Adrenal gland (tissue), 5 donors: ENCODE measurements at regions not wholly inside any gene's neighbourhood (a gene's known extent, or its start where the extent isn't known, plus 50 kb on each side); places are given as distances from the start of the nearest gene placed in this dataset.

Experiments
- POLR2A ChIP-seq, 2 donors: fragments of 450-650 bp; IDR thresholded peaks; one replicate each; pipeline ENCODE4 v1.6.1; 2017; ENCODE audit warnings: antibody characterized with exemption in 2 of 2, mild to moderate bottlenecking in 2 of 2, moderate library complexity in 1 of 2
- TF ChIP-seq, protein P1 (sequence below), 6 experiments: fragments of 450-650 bp in 4 of 6; fragments of 200-600 bp in 2 of 6; sonication (generic) in 1 of 6; IDR thresholded peaks; 1 replicate in 5 of 6; 2 replicates in 1 of 6; pipeline versions ENCODE4 v1.5.1 to v1.8.0; 2016 to 2021; ENCODE audit warnings: antibody characterized with exemption in 6 of 6, mild to moderate bottlenecking in 2 of 6, moderate library complexity in 1 of 6
- donor health status: DM: no; HTN: no; CAD: no.

DNA sequence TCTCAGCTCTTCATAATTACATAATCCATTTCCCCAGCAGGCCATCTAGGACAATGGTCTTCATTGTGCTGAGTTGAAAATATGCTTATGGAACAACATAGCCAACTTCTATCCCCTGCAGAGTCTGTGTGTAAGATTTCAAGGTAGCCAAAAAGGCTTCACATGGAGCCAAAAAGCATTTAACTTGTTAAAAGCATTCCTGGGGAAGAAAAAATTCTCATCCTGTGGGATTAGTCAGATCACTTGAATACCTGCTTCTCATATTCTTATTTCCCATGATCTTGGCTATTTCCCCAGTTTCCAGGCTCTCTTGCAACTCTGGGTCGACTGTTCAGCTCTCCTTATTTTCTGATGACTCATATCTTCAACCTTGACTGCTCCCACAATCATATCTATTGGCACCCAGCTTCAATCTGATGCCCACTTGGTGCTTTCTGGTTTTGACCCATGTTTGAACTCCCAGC is 178.9 kb downstream of the KLHL28 start:
- TF ChIP-seq, protein P1, sequence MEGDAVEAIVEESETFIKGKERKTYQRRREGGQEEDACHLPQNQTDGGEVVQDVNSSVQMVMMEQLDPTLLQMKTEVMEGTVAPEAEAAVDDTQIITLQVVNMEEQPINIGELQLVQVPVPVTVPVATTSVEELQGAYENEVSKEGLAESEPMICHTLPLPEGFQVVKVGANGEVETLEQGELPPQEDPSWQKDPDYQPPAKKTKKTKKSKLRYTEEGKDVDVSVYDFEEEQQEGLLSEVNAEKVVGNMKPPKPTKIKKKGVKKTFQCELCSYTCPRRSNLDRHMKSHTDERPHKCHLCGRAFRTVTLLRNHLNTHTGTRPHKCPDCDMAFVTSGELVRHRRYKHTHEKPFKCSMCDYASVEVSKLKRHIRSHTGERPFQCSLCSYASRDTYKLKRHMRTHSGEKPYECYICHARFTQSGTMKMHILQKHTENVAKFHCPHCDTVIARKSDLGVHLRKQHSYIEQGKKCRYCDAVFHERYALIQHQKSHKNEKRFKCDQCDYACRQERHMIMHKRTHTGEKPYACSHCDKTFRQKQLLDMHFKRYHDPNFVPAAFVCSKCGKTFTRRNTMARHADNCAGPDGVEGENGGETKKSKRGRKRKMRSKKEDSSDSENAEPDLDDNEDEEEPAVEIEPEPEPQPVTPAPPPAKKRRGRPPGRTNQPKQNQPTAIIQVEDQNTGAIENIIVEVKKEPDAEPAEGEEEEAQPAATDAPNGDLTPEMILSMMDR (IDR thresholded peaks at IDR 0.05) = no peak
- no peak for TF ChIP-seq POLR2A (IDR thresholded peaks at IDR 0.05)
